22Rv1 (cell line): ENCODE measurements at regions not wholly inside any gene's neighbourhood (a gene's known extent, or its start where the extent isn't known, plus 50 kb on each side); places are given as distances from the start of the nearest gene placed in this dataset.

Source experiments
- ZFX ChIP-seq: fragments of 450-650 bp; IDR thresholded peaks from 2 replicates; pipeline ENCODE4 v1.6.1; 2017; ENCODE audit warnings: antibody characterized with exemption, borderline replicate concordance
- TF ChIP-seq, protein P1 (sequence below): fragments of 450-650 bp; IDR thresholded peaks from 2 replicates; pipeline ENCODE4 v1.5.1; 2017; ENCODE audit warnings: mild to moderate bottlenecking

DNA sequence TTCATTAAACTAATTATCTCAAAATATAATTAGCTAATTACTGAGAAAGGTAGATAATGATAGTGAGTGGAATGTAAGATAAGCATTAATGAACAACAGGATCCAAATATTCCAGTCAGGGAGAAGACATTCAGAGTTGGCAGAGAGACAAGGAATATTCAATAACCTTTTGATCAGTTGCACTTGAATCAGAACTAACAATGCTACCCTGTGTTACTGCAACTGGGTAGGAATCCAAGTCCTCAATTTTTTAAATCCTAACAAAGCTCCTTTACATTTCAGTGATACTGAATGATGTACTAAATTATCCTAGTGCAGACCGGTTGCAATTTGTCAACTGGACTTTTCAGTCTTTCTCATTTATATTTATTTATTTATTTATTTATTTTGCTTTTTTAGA is 107.1 kb upstream of the MIR17HG start:
- TF ChIP-seq, protein P1, sequence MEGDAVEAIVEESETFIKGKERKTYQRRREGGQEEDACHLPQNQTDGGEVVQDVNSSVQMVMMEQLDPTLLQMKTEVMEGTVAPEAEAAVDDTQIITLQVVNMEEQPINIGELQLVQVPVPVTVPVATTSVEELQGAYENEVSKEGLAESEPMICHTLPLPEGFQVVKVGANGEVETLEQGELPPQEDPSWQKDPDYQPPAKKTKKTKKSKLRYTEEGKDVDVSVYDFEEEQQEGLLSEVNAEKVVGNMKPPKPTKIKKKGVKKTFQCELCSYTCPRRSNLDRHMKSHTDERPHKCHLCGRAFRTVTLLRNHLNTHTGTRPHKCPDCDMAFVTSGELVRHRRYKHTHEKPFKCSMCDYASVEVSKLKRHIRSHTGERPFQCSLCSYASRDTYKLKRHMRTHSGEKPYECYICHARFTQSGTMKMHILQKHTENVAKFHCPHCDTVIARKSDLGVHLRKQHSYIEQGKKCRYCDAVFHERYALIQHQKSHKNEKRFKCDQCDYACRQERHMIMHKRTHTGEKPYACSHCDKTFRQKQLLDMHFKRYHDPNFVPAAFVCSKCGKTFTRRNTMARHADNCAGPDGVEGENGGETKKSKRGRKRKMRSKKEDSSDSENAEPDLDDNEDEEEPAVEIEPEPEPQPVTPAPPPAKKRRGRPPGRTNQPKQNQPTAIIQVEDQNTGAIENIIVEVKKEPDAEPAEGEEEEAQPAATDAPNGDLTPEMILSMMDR: no peak
- TF ChIP-seq ZFX: no peak
